Glomerular visceral epithelial cell (primary cell): ENCODE measurements at regions not wholly inside any gene's neighbourhood (a gene's known extent, or its start where the extent isn't known, plus 50 kb on each side); places are given as distances from the start of the nearest gene placed in this dataset.
"Not testable (repeated sequence)": the region's sequence is repeated elsewhere in the genome, so short reads cannot be mapped to it uniquely, and the experiment has no call there.

Source experiments
- DNase-seq: peaks from one replicate; pipeline ENCODE4 v3.0.0-alpha.2; 2016; ENCODE audit errors: extremely low spot score

DNA sequence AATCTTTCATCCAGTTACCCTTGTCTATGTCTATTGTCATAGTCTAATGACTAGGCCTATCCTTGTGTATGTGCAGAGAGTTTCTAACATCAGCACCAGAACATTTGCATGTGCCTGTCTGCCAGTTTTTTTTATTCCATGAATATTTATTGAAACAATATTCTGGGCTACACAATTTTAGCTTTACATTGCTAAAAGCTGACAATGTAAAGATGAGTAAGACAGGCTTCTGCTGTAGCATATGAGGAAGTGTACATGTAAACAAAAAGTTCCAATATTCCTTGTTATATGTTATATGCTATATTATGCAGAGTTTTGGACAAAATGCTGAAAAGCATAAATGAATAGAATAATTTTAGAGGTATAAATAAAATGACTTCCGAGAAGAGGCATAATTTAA is 357.7 kb downstream of the NYAP2 start:
- DNase-seq = no peak

- peak; percentile 20 for DNase-seq
Measured at GRCh38 chr2:225756198-225756597, 356.7 kb downstream of the NYAP2 start.

- DNase-seq = no peak
Measured at GRCh38 chr2:225748609-225749008, 349.1 kb downstream of the NYAP2 start.

DNA sequence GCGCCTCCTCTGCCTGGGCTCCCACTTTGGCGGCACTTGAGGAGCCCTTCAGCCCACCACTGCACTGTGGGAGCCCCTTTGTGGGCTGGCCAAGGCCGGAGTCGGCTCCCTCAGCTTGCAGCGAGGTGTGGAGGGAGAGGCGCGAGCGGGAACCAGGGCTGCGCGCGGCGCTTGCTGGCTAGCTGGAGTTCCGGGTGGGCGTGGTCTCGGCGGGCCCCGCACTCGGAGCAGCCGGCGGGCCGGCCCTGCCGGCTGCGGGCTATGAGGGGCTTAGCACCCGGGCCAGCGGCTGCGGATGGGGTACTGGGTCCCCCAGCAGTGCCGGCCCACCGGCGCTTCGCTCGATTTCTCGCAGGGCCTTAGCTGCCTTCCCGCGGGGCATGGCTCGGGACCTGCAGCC is 344.5 kb downstream of the NYAP2 start:
- not testable (repeated sequence) for DNase-seq

DNA sequence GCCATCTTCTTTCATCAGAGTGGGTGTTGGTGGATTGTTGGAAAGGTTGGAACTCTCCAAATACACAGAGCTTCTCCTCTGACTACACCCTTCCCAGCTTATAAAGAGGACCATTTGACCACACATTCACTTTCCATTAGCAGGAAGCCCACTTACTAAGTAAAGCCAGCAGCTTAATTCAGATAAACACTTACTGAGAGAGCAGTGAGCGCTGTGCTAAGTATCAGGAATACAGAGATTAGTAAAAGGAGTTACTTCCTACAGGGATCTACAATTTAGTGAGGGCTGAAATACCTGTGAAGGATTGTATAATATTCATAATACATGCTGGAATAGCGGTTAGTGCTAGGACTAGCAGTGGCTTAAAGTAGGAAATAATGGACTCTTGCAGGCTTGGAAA is 343.0 kb downstream of the NYAP2 start:
- no peak for DNase-seq

DNA sequence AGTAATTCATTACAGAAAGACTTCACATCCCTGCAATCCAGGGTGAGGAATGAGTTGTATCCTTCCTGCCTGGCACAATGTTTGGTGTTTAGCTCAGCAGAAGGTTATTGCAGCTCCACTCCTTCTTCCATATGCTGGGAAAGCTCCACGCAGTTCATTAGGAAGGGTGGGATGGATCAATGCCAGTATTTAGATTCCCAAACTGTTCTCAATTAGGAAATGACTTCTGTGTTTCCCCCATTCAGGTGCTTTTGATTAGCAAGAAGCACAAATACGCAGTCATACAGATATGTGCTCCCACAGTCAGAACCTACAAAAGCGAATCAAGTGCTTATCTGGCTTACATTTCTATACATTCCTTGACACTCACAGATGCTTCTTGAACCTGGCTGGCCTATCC is 340.6 kb downstream of the NYAP2 start:
- no peak for DNase-seq

- no peak for DNase-seq
Measured at GRCh38 chr2:225739328-225739727, 339.8 kb downstream of the NYAP2 start.

- no peak for DNase-seq
Measured at GRCh38 chr2:225738735-225739134, 339.2 kb downstream of the NYAP2 start.

DNA sequence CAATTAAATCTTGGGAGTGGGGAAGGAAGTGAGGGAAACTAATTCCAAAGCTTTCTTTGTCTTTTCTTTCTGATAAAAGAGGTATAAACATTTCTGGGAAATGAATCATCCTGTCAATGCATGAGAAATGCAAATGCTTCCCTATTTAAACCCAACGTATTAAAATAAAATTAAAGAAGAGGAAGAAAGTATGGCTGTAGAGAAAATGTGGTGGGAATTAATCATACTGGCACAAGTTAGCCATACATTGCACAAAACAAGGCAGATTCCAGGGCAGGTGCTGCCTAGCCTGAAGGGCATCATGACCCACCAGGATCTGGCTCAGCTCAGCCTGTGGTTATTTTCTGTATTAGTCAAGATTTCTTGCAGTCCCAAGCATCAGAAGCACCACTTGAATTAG is 338.0 kb downstream of the NYAP2 start:
- peak; percentile 24 for DNase-seq

- DNase-seq = peak; percentile 49
Measured at GRCh38 chr2:225735844-225736243, 336.3 kb downstream of the NYAP2 start.

DNA sequence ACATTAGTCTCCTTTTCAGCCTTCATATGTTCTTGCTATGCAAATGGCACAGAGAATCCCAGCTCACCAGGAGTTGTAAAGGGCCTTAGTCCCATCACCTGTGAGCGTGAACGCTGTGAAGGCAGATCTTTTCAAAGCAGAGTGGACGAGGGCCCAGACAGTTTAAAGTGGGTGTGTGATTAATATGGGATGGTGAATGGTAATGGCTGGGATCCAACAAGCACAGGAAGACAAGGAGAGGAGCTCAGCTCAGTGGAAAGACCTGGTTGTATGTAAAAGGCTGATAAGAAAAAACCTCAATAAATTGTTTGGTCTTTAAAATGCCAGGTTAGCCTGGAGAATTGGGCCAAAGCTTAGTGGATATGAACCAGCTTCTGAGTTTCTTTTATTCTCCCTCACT is 326.2 kb downstream of the NYAP2 start:
- no peak for DNase-seq
